Activated CD4-positive, CD25-positive, alpha-beta regulatory T cell treated with anti-CD3 and anti-CD28 coated beads, Interleukin-2, amount 50 U/mL, for 16 hours (primary cell): ENCODE measurements at regions not wholly inside any gene's neighbourhood (a gene's known extent, or its start where the extent isn't known, plus 50 kb on each side); places are given as distances from the start of the nearest gene placed in this dataset.
"Not testable (repeated sequence)": the region's sequence is repeated elsewhere in the genome, so short reads cannot be mapped to it uniquely, and the experiment has no call there.

Source experiments
- DNase-seq: peaks from one replicate; pipeline ENCODE4 v3.0.0-alpha.2; 2020; ENCODE audit warnings: low read depth, low spot score

GRCh38 chr6:135647521-135647920 lies 150.0 kb upstream of the AHI1 start:
- no peak for DNase-seq

- DNase-seq, result no peak
Measured at GRCh38 chr6:135651964-135652755, 154.6 kb upstream of the AHI1 start.

- DNase-seq, result no peak
Measured at GRCh38 chr6:135655055-135655454, 157.5 kb upstream of the AHI1 start.

GRCh38 chr6:135657207-135657606 lies 159.7 kb upstream of the AHI1 start:
- no peak for DNase-seq

- DNase-seq, result no peak
Measured at GRCh38 chr6:135658481-135658880, 160.9 kb upstream of the AHI1 start.

GRCh38 chr6:135658916-135659315 lies 161.4 kb upstream of the AHI1 start:
- DNase-seq, result no peak

- DNase-seq, result no peak
Measured at GRCh38 chr6:135664527-135664926, 167.0 kb upstream of the AHI1 start.

- no peak for DNase-seq
Measured at GRCh38 chr6:135665935-135666334, 168.4 kb upstream of the AHI1 start.

- no peak for DNase-seq
Measured at GRCh38 chr6:135667691-135668455, 170.3 kb upstream of the AHI1 start.

GRCh38 chr6:135672256-135672655 lies 174.7 kb upstream of the AHI1 start:
- DNase-seq, result no peak

GRCh38 chr6:135673501-135674309 lies 176.2 kb upstream of the AHI1 start:
- DNase-seq, result no peak

GRCh38 chr6:135675026-135675425 lies 176.5 kb upstream of the PDE7B start:
- DNase-seq, result no peak

- peak; percentile 13 for DNase-seq
Measured at GRCh38 chr6:135675862-135676261, 175.6 kb upstream of the PDE7B start.

- DNase-seq, result no peak
Measured at GRCh38 chr6:135680964-135681913, 170.3 kb upstream of the PDE7B start.

- DNase-seq, result no peak
Measured at GRCh38 chr6:135686784-135687301, 164.7 kb upstream of the PDE7B start.

GRCh38 chr6:135688476-135688875 lies 163.0 kb upstream of the PDE7B start:
- not testable (repeated sequence) for DNase-seq

GRCh38 chr6:135692426-135692825 lies 159.1 kb upstream of the PDE7B start:
- DNase-seq, result no peak

- no peak for DNase-seq
Measured at GRCh38 chr6:135693811-135694370, 157.6 kb upstream of the PDE7B start.

GRCh38 chr6:135699705-135700104 lies 151.8 kb upstream of the PDE7B start:
- no peak for DNase-seq

GRCh38 chr6:135701426-135701825 lies 150.1 kb upstream of the PDE7B start:
- no peak for DNase-seq
